ENCODE measurements at regions not wholly inside any gene's neighbourhood (a gene's known extent, or its start where the extent isn't known, plus 50 kb on each side); places are given as distances from the start of the nearest gene placed in this dataset.

DNA sequence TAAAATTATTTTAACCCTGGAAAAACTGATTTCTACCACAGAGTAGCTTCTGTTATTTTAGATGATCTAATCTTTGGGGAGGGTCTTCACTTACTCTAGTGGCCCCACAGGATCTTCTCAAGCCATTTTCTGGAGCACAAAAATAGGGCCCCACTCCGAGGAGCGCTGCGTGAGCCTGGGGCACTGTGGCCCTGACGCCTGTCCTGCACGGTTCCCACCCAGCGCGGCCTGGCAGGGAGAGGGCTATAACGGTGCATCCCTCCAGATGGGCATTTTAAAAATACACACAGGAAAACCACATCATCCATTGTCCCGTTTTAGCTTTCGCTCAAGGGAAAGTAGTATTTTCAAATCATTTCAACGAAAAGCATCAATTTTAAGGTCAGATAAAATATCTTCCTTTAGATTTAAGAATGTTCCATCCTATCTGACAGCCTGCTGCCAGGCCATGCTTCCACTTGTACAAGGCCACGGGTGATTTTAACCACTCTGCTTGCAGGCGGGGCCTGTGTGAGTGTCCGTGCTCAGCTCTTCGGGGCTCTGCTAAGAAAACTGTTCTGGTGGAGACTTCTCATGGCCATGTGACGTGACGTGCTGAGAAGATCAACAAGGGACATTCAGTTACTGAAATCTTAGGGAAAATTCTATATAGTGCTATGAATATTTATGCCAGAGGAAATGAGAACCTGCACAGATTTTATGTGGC is 683.8 kb upstream of the SGCG start:
- TF ChIP-seq, protein P1, sequence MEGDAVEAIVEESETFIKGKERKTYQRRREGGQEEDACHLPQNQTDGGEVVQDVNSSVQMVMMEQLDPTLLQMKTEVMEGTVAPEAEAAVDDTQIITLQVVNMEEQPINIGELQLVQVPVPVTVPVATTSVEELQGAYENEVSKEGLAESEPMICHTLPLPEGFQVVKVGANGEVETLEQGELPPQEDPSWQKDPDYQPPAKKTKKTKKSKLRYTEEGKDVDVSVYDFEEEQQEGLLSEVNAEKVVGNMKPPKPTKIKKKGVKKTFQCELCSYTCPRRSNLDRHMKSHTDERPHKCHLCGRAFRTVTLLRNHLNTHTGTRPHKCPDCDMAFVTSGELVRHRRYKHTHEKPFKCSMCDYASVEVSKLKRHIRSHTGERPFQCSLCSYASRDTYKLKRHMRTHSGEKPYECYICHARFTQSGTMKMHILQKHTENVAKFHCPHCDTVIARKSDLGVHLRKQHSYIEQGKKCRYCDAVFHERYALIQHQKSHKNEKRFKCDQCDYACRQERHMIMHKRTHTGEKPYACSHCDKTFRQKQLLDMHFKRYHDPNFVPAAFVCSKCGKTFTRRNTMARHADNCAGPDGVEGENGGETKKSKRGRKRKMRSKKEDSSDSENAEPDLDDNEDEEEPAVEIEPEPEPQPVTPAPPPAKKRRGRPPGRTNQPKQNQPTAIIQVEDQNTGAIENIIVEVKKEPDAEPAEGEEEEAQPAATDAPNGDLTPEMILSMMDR (tag by site-specific recombination; IDR thresholded peaks at IDR 0.05) = no peak
- TF ChIP-seq ZBTB1 (tag by site-specific recombination; IDR thresholded peaks at IDR 0.05) = no peak
- no peak for TF ChIP-seq ZNF223 (tag by site-specific recombination; IDR thresholded peaks at IDR 0.05)
